Astrocyte of the cerebellum (primary cell): ENCODE measurements at regions not wholly inside any gene's neighbourhood (a gene's known extent, or its start where the extent isn't known, plus 50 kb on each side); places are given as distances from the start of the nearest gene placed in this dataset.

ENCODE experiments used
- DNase-seq: peaks from one replicate; pipeline ENCODE4 v3.0.0-alpha.2; 2011; ENCODE audit warnings: low read depth
- H3K4me3 ChIP-seq: 2 replicates; pipeline ENCODE4 v1.5.1; 2011; ENCODE audit warnings: mild to moderate bottlenecking, low read depth, low read length, moderate library complexity
- in situ Hi-C: cut with HindIII; loops from 2 replicates; pipeline ENCODE4 v1.10.0; 2017; ENCODE audit warnings: low sequenced_read_pairs
- TF ChIP-seq, protein P1 (sequence below): IDR thresholded peaks from 2 replicates; pipeline ENCODE4 v1.5.1; 2012; ENCODE audit warnings: low read length, low read depth, moderate library complexity, mild to moderate bottlenecking; ENCODE audit errors: missing control alignments

- peak; percentile 43 for DNase-seq
- in situ Hi-C loops, result no loop called here
- no peak overlapping the region for H3K4me3 ChIP-seq
- TF ChIP-seq, protein P1, sequence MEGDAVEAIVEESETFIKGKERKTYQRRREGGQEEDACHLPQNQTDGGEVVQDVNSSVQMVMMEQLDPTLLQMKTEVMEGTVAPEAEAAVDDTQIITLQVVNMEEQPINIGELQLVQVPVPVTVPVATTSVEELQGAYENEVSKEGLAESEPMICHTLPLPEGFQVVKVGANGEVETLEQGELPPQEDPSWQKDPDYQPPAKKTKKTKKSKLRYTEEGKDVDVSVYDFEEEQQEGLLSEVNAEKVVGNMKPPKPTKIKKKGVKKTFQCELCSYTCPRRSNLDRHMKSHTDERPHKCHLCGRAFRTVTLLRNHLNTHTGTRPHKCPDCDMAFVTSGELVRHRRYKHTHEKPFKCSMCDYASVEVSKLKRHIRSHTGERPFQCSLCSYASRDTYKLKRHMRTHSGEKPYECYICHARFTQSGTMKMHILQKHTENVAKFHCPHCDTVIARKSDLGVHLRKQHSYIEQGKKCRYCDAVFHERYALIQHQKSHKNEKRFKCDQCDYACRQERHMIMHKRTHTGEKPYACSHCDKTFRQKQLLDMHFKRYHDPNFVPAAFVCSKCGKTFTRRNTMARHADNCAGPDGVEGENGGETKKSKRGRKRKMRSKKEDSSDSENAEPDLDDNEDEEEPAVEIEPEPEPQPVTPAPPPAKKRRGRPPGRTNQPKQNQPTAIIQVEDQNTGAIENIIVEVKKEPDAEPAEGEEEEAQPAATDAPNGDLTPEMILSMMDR, result no peak
These were observed 121.2 kb downstream of the TLE3 start for GRCh38 chr15:69976366-69976994.

GRCh38 chr15:69978603-69979002 is 119.1 kb downstream of the TLE3 start:
- H3K4me3 ChIP-seq, result no peak overlapping the region
- TF ChIP-seq, protein P1, result no peak
- in situ Hi-C loops, result no loop called here
- DNase-seq, result no peak

GRCh38 chr15:69979262-69979661 is 118.5 kb downstream of the TLE3 start:
- no peak overlapping the region for H3K4me3 ChIP-seq
- DNase-seq, result no peak
- in situ Hi-C loops, result no loop called here
- TF ChIP-seq, protein P1, result no peak

GRCh38 chr15:69979783-69980182 is 117.9 kb downstream of the TLE3 start:
- in situ Hi-C loops, result no loop called here
- TF ChIP-seq, protein P1, result no peak
- H3K4me3 ChIP-seq, result no peak overlapping the region
- no peak for DNase-seq

DNA sequence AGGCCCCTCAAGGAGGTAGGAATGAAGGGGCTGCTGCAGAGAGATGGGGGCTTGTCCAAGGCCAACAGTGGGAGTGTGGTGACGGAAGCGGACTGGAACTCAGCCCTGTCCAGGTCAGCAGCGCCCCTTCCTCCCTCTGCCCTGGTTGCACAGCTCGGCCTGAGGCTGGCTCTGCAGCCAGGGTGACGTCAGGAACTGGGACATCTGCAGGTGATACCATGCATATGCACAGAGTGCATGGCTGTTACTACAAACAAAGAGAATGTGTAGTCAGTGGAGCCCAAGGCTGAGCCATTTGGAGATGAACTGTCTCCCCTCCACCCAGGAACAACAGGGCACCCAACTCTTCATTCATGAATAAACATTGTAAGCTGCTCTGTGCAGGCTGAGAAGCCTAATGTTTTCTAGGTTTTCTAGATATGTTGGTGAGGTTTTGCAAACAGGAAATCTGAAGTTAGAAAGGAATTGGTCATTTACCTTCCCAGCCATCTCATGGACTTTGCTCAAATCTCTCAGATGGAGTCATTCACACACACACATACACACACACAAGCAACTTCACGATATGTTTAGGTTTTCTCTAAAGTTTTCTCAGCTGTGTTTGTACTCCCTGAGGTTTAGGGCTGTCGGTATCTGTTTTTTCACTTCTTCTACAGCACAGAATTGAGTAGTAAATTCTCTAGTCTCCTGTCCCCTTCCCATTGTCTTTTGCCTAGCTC is 117.2 kb downstream of the TLE3 start:
- H3K4me3 ChIP-seq, result no peak overlapping the region
- in situ Hi-C loops, result no loop called here
- no peak for DNase-seq
- TF ChIP-seq, protein P1, result no peak

GRCh38 chr15:69982037-69982436 is 115.7 kb downstream of the TLE3 start:
- no peak overlapping the region for H3K4me3 ChIP-seq
- TF ChIP-seq, protein P1, result no peak
- in situ Hi-C loops, result no loop called here
- no peak for DNase-seq
